DLD1 (cell line): ENCODE measurements at regions not wholly inside any gene's neighbourhood (a gene's known extent, or its start where the extent isn't known, plus 50 kb on each side); places are given as distances from the start of the nearest gene placed in this dataset.
"Not testable (repeated sequence)": the region's sequence is repeated elsewhere in the genome, so short reads cannot be mapped to it uniquely, and the experiment has no call there.

Experiments used
- in situ Hi-C: cut with HindIII; loops from 2 replicates; pipeline ENCODE4 v1.10.0; 2017; ENCODE audit warnings: low sequenced_read_pairs

DNA sequence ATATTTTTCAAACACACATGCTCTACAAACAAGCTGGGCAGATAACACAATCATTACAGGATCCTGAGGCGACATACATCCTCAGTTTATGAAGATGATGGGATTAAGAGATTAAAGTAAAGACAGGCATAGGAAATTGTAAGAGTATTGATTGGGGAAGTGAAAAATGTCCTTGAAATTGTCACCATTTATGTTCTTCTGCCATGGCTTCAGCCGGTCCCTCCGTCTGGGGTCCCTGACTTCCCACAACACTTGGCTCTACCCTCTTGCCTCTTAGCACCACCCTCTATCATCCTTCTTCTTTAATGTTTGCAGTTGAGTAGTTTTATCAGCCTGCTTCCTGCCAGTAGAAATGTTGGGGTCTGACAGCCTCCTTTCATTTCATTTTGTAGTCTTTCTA lies 244.4 kb downstream of the DAD1 start:
- in situ Hi-C loops: no loop called here

DNA sequence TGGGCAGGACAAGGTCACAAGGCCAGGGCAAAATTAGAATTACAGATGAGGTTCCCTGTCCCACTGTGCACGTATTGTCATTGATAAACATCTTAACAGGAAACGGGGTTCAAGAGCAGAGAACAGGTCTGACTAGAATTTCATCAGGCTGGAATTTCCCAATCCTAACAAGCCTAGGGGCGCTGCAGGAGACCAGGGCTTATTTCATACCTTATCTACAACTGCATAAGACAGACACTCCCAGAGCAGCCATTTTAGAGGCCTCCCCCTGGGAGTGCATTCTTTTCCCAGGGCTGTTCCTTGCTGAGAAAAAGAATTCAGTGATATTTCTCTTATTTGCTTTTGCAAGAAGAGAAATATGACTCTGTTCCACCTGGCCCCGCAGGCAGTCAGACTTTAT lies 244.8 kb downstream of the DAD1 start:
- in situ Hi-C loops: not testable (repeated sequence)

DNA sequence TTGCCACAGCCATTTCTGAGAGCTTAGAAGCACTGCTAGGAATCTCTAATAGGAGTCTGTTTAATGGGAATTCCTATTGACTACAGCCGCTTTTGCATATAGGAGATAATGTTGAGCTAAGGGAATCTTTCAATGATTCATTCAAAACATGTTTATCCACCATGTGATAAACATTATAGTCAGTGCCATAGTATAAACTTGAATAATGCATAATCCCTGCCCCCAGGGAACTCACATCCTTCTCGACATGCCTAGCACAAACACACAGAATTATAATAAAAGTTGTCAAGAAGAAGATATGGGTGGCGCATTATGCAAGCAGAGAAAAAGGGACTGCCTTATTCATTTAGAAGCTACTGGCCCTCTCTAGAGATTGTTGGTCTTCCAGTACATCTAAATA lies 248.0 kb downstream of the DAD1 start:
- in situ Hi-C loops: no loop called here

- in situ Hi-C loops: no loop called here
Measured at GRCh38 chr14:22338917-22339715, 249.9 kb downstream of the DAD1 start.

- in situ Hi-C loops: no loop called here
Measured at GRCh38 chr14:22338381-22338780, 250.6 kb downstream of the DAD1 start.

- in situ Hi-C loops: no loop called here
Measured at GRCh38 chr14:22337938-22338337, 251.1 kb downstream of the DAD1 start.

DNA sequence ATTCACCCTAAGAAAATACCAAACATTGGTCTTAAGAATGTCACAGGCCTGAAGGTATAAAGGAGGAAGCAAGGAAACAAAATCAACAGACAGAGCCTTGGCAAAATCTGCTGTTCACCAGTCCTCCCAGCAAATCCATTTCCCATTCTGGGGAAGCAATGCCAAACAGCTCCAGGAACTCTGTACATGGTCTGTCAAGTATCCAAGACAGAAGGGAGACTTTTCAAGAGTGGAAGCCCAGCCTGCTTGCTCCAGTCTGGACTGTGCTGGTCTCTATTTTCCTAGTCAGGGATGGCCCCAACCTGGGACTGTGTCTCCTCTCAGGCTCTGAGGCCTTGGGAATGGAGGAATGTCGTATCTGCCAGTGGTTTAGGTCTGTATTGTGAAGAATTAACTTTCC lies 251.5 kb downstream of the DAD1 start:
- in situ Hi-C loops: no loop called here

DNA sequence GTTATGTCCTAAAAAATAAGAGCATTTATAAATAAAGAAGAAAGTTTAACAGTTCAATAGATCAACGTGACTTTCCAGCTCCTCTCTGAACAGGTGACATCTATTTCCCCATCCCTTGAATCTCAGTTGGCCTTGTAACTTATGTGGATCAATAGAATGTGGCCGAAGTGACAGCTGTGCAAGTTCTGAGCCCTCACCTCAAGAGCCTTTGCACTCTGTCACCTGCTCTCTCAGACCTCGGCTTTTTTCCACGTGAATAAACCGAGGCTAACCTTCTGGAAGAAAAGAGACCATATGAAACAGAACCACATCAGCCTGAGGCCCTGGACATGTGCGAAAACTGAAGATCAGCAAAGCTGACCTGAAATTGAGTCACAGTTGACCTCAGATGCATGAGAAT lies 253.0 kb downstream of the DAD1 start:
- in situ Hi-C loops: no loop called here

DNA sequence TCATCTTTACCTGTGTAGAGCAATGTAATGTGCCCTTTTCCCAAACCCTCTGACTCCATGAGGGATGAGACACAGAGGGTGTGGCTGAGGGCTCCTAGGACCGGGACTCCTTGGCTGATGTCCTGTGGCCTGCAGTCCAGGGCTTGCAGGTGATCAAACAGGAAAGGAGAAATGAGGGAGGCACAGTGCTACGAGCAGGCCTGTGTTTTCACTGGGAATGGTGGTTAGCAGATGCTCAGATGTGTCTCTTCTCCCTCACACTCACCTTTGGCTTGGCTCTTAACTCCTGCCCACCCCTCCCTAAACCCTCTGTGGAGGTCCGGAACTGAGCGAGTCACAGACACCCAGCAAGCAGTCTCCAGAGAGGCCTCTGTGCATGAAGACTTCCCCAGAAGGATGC lies 254.4 kb downstream of the DAD1 start:
- in situ Hi-C loops: no loop called here

DNA sequence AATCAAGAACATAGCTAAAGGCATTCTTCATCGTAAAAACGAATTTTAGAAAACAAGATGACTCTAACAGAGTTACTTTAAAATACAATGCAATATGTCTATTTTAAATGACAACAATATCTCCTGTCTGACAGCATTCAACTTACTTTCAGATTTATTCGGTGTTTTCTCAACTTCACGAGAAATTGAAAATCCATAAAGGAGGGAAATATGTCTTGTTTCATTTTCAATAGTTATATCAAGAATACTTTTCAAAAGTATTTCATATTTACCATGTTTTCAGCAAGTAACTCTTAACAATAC lies 254.8 kb downstream of the DAD1 start:
- in situ Hi-C loops: no loop called here

GRCh38 chr14:22333422-22334274 lies 255.4 kb downstream of the DAD1 start:
- in situ Hi-C loops: no loop called here

GRCh38 chr14:22332686-22333421 lies 256.2 kb downstream of the DAD1 start:
- in situ Hi-C loops: no loop called here

DNA sequence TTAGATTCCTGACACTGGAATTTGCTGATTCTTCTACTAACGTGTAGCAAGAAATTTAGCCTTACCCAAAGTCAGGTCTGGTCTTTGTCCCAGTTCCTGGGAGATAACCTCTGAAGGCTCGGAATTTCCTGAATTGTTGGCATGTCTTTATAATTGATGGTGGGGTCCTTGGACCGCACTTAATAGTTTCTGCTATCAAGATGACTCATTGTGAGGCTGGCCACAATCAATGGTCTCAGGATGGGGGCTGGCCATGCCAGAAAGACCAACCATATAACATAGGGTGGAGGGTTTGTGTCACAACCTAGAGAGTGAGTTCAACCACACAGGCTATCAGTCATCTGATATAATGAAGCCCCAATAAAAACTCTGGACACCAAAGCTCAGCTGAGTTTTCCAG lies 259.7 kb downstream of the DAD1 start:
- in situ Hi-C loops: no loop called here

GRCh38 chr14:22325676-22326400 lies 263.2 kb downstream of the DAD1 start:
- in situ Hi-C loops: no loop called here

DNA sequence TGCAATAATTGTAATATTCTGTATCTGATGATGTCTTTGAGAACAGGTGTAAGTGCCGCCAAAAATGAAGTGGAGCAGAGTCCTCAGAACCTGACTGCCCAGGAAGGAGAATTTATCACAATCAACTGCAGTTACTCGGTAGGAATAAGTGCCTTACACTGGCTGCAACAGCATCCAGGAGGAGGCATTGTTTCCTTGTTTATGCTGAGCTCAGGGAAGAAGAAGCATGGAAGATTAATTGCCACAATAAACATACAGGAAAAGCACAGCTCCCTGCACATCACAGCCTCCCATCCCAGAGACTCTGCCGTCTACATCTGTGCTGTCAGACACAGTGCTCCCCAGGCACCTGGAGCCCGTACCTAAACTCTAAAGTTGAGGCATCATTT lies 268.7 kb downstream of the DAD1 start:
- in situ Hi-C loops: no loop called here

- in situ Hi-C loops: no loop called here
Measured at GRCh38 chr14:22319526-22320361, 269.3 kb downstream of the DAD1 start.

- in situ Hi-C loops: no loop called here
Measured at GRCh38 chr14:22318951-22319350, 270.1 kb downstream of the DAD1 start.

DNA sequence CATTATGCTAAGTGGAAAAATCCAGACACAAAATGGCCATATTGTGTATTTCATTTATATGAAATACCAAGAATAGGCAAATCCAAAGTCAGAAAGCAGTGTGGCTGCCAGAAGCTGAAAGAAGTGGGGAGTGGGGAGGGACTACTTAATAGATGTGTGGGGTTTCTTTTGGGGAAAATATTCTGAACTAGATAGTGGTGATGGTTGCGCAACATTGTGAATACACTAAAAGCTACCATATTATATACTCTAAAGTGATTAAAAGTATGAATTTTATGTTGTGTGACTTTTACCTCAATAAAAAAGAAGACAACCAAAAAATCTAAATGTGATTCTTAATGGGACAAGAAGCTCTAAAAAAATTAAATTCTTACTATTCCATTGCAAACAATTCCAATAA lies 272.6 kb downstream of the DAD1 start:
- in situ Hi-C loops: no loop called here

GRCh38 chr14:22315336-22315735 lies 273.7 kb downstream of the DAD1 start:
- in situ Hi-C loops: no loop called here

- in situ Hi-C loops: no loop called here
Measured at GRCh38 chr14:22314183-22314820, 274.7 kb downstream of the DAD1 start.
